ENCODE measurements at regions not wholly inside any gene's neighbourhood (a gene's known extent, or its start where the extent isn't known, plus 50 kb on each side); places are given as distances from the start of the nearest gene placed in this dataset.

DNA sequence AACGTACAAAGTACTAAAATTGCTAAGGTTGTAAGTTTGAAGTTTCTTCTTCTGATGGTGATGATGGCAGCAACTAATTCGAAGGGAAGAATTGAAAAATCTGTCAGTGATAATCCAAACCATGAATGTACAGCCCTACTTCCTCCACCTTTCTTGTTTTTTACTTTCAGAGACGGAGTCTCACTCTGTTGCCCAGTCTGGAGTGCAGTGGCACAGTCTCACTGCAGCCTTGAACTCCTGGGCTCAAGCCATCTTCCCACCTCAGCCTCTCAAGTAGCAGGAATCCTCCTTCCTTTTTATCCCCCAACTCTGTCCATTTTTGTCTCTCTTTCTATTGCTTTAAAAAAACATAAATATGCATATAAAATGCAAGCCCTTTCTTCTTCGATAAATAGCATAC, 112.3 kb upstream of the SOX21 start:
- Histone ChIP-seq H4K20me1 (ENCODE audit: insufficient read depth, low read length) (no peaks in the 10 kb centered on the region), H3K9me3 (ENCODE audit: insufficient read depth, low read depth, low read length) (no peaks in the 10 kb centered on the region), H2AFZ (ENCODE audit: low read depth, low read length) (no peak overlapping the region), H3K4me2 (ENCODE audit: low read length) (no peak overlapping the region), H3K27me3 (ENCODE audit: insufficient read depth, low read length) (no peaks in the 10 kb centered on the region), H3K27ac (ENCODE audit: low read depth, low read length) (no peak overlapping the region), H3K36me3 (ENCODE audit: insufficient read depth, low read length) (no peaks in the 10 kb centered on the region), H3K4me3 (ENCODE audit: insufficient read depth, low read depth, low read length) (no peak overlapping the region), H3K79me2 (ENCODE audit: insufficient read depth, low read length) (no peaks in the 10 kb centered on the region), H3K9ac (ENCODE audit: low read length) (no peak overlapping the region), H3K4me1 (ENCODE audit: insufficient read depth, low read length) (no peaks in the 10 kb centered on the region)
- no peak for FAIRE-seq
- Mint-ChIP-seq H3K4me3 (ENCODE audit: unreplicated experiment) (no peak overlapping the region), H3K9me3 (ENCODE audit: unreplicated experiment) (no peaks in the 10 kb centered on the region), H3K36me3 (ENCODE audit: low read depth, unreplicated experiment) (no peaks in the 10 kb centered on the region), H3K27me3 (ENCODE audit: low read depth, unreplicated experiment) (no peaks in the 10 kb centered on the region), H3K27ac (ENCODE audit: unreplicated experiment) (no peak overlapping the region), H3K4me1 (ENCODE audit: low read depth, unreplicated experiment) (peaks cover 4% of the 10 kb centered on the region)
- DNase-seq (ENCODE audit: low read depth): no peak
- TF ChIP-seq, protein P1, sequence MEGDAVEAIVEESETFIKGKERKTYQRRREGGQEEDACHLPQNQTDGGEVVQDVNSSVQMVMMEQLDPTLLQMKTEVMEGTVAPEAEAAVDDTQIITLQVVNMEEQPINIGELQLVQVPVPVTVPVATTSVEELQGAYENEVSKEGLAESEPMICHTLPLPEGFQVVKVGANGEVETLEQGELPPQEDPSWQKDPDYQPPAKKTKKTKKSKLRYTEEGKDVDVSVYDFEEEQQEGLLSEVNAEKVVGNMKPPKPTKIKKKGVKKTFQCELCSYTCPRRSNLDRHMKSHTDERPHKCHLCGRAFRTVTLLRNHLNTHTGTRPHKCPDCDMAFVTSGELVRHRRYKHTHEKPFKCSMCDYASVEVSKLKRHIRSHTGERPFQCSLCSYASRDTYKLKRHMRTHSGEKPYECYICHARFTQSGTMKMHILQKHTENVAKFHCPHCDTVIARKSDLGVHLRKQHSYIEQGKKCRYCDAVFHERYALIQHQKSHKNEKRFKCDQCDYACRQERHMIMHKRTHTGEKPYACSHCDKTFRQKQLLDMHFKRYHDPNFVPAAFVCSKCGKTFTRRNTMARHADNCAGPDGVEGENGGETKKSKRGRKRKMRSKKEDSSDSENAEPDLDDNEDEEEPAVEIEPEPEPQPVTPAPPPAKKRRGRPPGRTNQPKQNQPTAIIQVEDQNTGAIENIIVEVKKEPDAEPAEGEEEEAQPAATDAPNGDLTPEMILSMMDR (IDR thresholded peaks at IDR 0.05; ENCODE audit: insufficient read depth, low read depth, low read length): no peak
- TF ChIP-seq EZH2 (IDR thresholded peaks at IDR 0.05; ENCODE audit: insufficient read depth, low read length): no peak

DNA sequence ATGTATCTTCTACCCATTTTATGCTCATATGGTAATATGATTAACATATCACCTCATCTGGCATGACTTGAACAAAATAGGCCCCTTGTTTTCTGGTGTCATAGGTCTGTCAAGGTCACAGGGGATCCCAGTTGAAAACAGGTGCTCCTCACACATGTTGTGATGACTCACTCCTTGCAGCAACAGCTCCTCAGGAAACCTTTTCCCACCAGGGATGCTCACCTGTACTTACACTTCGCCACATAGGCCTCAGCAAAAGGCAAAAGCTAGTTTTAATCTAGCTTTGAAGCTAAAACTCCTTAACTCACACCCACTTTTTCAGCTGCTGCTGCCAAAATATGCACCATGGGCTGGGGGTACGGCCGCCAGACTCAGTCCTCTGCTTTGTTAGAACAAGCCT, 110.0 kb upstream of the SOX21 start:
- H3K4me3 ChIP-seq (ENCODE audit: insufficient read depth, low read depth, low read length): no peak overlapping the region
- no peak overlapping the region for H3K4me2 ChIP-seq (ENCODE audit: low read length)

DNA sequence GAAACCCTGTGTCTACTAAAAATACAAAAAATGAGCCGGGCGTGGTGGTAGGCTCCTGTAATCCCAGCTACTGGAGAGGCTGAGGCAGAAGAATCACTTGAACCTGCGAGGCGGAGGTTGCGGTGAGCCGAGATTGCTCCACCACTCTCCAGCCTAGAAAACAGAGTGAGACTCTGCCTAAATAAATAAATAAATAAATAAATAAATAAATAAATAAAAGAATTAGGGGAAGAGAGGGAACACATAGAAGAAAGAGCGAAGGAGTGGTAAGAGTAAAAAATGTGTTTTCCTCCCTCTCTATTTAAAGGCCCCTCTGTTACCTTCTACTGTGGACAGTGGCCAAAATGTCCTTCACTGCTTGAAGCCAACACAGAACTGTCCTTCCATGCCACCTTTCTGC, 103.9 kb upstream of the SOX21 start:
- no peaks in the 10 kb centered on the region for H3K4me1 Mint-ChIP-seq (ENCODE audit: low read depth, unreplicated experiment)
- TF ChIP-seq, protein P1 (IDR thresholded peaks at IDR 0.05; ENCODE audit: insufficient read depth, low read depth, low read length): no peak
- no peak for TF ChIP-seq EZH2 (IDR thresholded peaks at IDR 0.05; ENCODE audit: insufficient read depth, low read length)
- peaks cover 2% of the 10 kb centered on the region for H3K9me3 Mint-ChIP-seq (ENCODE audit: unreplicated experiment)
- H3K36me3 ChIP-seq (ENCODE audit: insufficient read depth, low read length): no peaks in the 10 kb centered on the region
- no peaks in the 10 kb centered on the region for H3K79me2 ChIP-seq (ENCODE audit: insufficient read depth, low read length)
- no peak overlapping the region for H3K27ac ChIP-seq (ENCODE audit: low read depth, low read length)
- H2AFZ ChIP-seq (ENCODE audit: low read depth, low read length): no peak overlapping the region
- no peak overlapping the region for H3K4me3 Mint-ChIP-seq (ENCODE audit: unreplicated experiment)
- H3K27ac Mint-ChIP-seq (ENCODE audit: unreplicated experiment): no peak overlapping the region
- FAIRE-seq: no peak
- no peaks in the 10 kb centered on the region for H4K20me1 ChIP-seq (ENCODE audit: insufficient read depth, low read length)
- H3K4me2 ChIP-seq (ENCODE audit: low read length): no peak overlapping the region
- H3K9me3 ChIP-seq (ENCODE audit: insufficient read depth, low read depth, low read length): no peaks in the 10 kb centered on the region
- no peak overlapping the region for H3K4me3 ChIP-seq (ENCODE audit: insufficient read depth, low read depth, low read length)
- H3K9ac ChIP-seq (ENCODE audit: low read length): no peak overlapping the region
- no peak for DNase-seq (ENCODE audit: low read depth)
- no peaks in the 10 kb centered on the region for H3K27me3 ChIP-seq (ENCODE audit: insufficient read depth, low read length)
- no peaks in the 10 kb centered on the region for H3K4me1 ChIP-seq (ENCODE audit: insufficient read depth, low read length)
- no peaks in the 10 kb centered on the region for H3K27me3 Mint-ChIP-seq (ENCODE audit: low read depth, unreplicated experiment)
- no peaks in the 10 kb centered on the region for H3K36me3 Mint-ChIP-seq (ENCODE audit: low read depth, unreplicated experiment)

More for the DNA sequence above, 110.0 kb upstream of the SOX21 start:
- Mint-ChIP-seq H3K4me3 (ENCODE audit: unreplicated experiment) (no peak overlapping the region), H3K9me3 (ENCODE audit: unreplicated experiment) (no peaks in the 10 kb centered on the region), H3K27ac (ENCODE audit: unreplicated experiment) (no peak overlapping the region), H3K4me1 (ENCODE audit: low read depth, unreplicated experiment) (peaks cover 4% of the 10 kb centered on the region), H3K27me3 (ENCODE audit: low read depth, unreplicated experiment) (no peaks in the 10 kb centered on the region), H3K36me3 (ENCODE audit: low read depth, unreplicated experiment) (no peaks in the 10 kb centered on the region)
- no peak for TF ChIP-seq EZH2 (IDR thresholded peaks at IDR 0.05; ENCODE audit: insufficient read depth, low read length)
- TF ChIP-seq, protein P1 (IDR thresholded peaks at IDR 0.05; ENCODE audit: insufficient read depth, low read depth, low read length): no peak
- no peaks in the 10 kb centered on the region for H3K79me2 ChIP-seq (ENCODE audit: insufficient read depth, low read length)
- H3K27ac ChIP-seq (ENCODE audit: low read depth, low read length): no peak overlapping the region
- no peaks in the 10 kb centered on the region for H4K20me1 ChIP-seq (ENCODE audit: insufficient read depth, low read length)
- H3K9ac ChIP-seq (ENCODE audit: low read length): no peak overlapping the region
- H3K27me3 ChIP-seq (ENCODE audit: insufficient read depth, low read length): no peaks in the 10 kb centered on the region
- FAIRE-seq (no peak), DNase-seq (ENCODE audit: low read depth) (no peak)
- no peaks in the 10 kb centered on the region for H3K4me1 ChIP-seq (ENCODE audit: insufficient read depth, low read length)
- no peak overlapping the region for H2AFZ ChIP-seq (ENCODE audit: low read depth, low read length)
- no peaks in the 10 kb centered on the region for H3K36me3 ChIP-seq (ENCODE audit: insufficient read depth, low read length)
- no peaks in the 10 kb centered on the region for H3K9me3 ChIP-seq (ENCODE audit: insufficient read depth, low read depth, low read length)
